ENCODE measurements at regions not wholly inside any gene's neighbourhood (a gene's known extent, or its start where the extent isn't known, plus 50 kb on each side); places are given as distances from the start of the nearest gene placed in this dataset.

- BruUV-seq (replicated peaks): no TSS peak
- no peaks in the 10 kb centered on the region for H3K27me3 ChIP-seq (ENCODE audit: control insufficient read depth in 2 of 2, insufficient read depth in 2 of 2, low read length in 2 of 2)
- no peaks in the 10 kb centered on the region for H3K36me3 ChIP-seq (ENCODE audit: control insufficient read depth in 2 of 2, extremely low read depth in 1 of 2, insufficient read depth in 2 of 2, low read length in 2 of 2)
- intact Hi-C loops (cut with micrococcal nuclease): loop anchor here (10.0 kb wide), 2 partner anchors 64 to 464 kb away; no protein-coding TSS in a partner anchor
- no peak for FAIRE-seq
- no peak for TF ChIP-seq GATA2 (IDR thresholded peaks at IDR 0.05; ENCODE audit: insufficient read depth, insufficient read length, low read depth, low read length)
- TF ChIP-seq JUN (IDR thresholded peaks at IDR 0.05; ENCODE audit: borderline replicate concordance, insufficient read depth, insufficient read length, low read depth): no peak
- TF ChIP-seq FOS (IDR thresholded peaks at IDR 0.05; ENCODE audit: borderline replicate concordance, insufficient read depth, low read length): no peak
- no peaks in the 10 kb centered on the region for H4K20me1 ChIP-seq (replicated peaks; ENCODE audit: control insufficient read depth, extremely low read depth, insufficient read depth, low read length)
- H3K27ac ChIP-seq (ENCODE audit: insufficient read depth, low read depth, low read length): no peak overlapping the region
- no peaks in the 10 kb centered on the region for H3K9me1 ChIP-seq (replicated peaks; ENCODE audit: control insufficient read depth, extremely low read depth, insufficient read depth, low read length)
- no peak overlapping the region for H3K9ac ChIP-seq (replicated peaks; ENCODE audit: extremely low read depth, insufficient read depth, low read length)
- no peak overlapping the region for H2AFZ ChIP-seq (ENCODE audit: low read depth, low read length)
- no peak overlapping the region for H3K4me2 ChIP-seq (ENCODE audit: insufficient read depth, low read length)
- H3K4me3 ChIP-seq (replicated peaks in 1 of 3; ENCODE audit: insufficient read depth in 1 of 3, low read depth in 1 of 3, low read length in 3 of 3): no peak overlapping the region
- H3K4me1 ChIP-seq (ENCODE audit: control insufficient read depth, extremely low read depth, insufficient read depth, low read length): no peaks in the 10 kb centered on the region
- ChIA-PET POLR2A (no interaction called here), CTCF (interaction anchor here (1.1 kb wide), 1 partner anchor 10 kb away, joined by 3 read pairs; no protein-coding TSS in a partner anchor)
- H3K9me3 ChIP-seq (replicated peaks; ENCODE audit: control insufficient read depth, insufficient read depth, low read length): no peaks in the 10 kb centered on the region
- H3K79me2 ChIP-seq (ENCODE audit: control insufficient read depth, insufficient read depth, low read length): no peaks in the 10 kb centered on the region
- DNase-seq (ENCODE audit: low read depth, low spot score): no peak
- dilution Hi-C loops (cut with MboI; ENCODE audit: extremely low pct_ligation_motif_present, low sequenced_read_pairs): no loop called here
Measured at GRCh38 chr7:96538632-96539031, 171.0 kb downstream of the SEM1 start.

- Histone ChIP-seq H3K36me3 (ENCODE audit: control insufficient read depth in 2 of 2, extremely low read depth in 1 of 2, insufficient read depth in 2 of 2, low read length in 2 of 2) (no peaks in the 10 kb centered on the region), H3K27me3 (ENCODE audit: control insufficient read depth in 2 of 2, insufficient read depth in 2 of 2, low read length in 2 of 2) (peaks cover 0 to 2% of the 10 kb centered on the region in 2 experiments), H3K9me3 (replicated peaks; ENCODE audit: control insufficient read depth, insufficient read depth, low read length) (no peaks in the 10 kb centered on the region), H3K79me2 (ENCODE audit: control insufficient read depth, insufficient read depth, low read length) (no peaks in the 10 kb centered on the region), H3K4me2 (ENCODE audit: insufficient read depth, low read length) (no peak overlapping the region), H3K9me1 (replicated peaks; ENCODE audit: control insufficient read depth, extremely low read depth, insufficient read depth, low read length) (no peaks in the 10 kb centered on the region), H4K20me1 (replicated peaks; ENCODE audit: control insufficient read depth, extremely low read depth, insufficient read depth, low read length) (no peaks in the 10 kb centered on the region), H2AFZ (ENCODE audit: low read depth, low read length) (no peak overlapping the region), H3K4me3 (replicated peaks in 1 of 3; ENCODE audit: insufficient read depth in 1 of 3, low read depth in 1 of 3, low read length in 3 of 3) (no peak overlapping the region), H3K27ac (ENCODE audit: insufficient read depth, low read depth, low read length) (no peak overlapping the region), H3K4me1 (ENCODE audit: control insufficient read depth, extremely low read depth, insufficient read depth, low read length) (no peaks in the 10 kb centered on the region), H3K9ac (replicated peaks; ENCODE audit: extremely low read depth, insufficient read depth, low read length) (no peak overlapping the region)
- CTCF ChIA-PET: no interaction called here
- no peak for TF ChIP-seq MYC (IDR thresholded peaks at IDR 0.05; ENCODE audit: low read depth, low read length)
- no peak for TF ChIP-seq CTCF (IDR thresholded peaks at IDR 0.05; ENCODE audit: extremely low read depth in 1 of 2, insufficient read depth in 1 of 2, low read depth in 1 of 2, low read length in 2 of 2)
- no peak for TF ChIP-seq POLR2AphosphoS5 (IDR thresholded peaks at IDR 0.05; ENCODE audit: insufficient read depth, low read depth, low read length)
- TF ChIP-seq EZH2 (IDR thresholded peaks at IDR 0.05; ENCODE audit: borderline replicate concordance, low read depth, low read length, severe bottlenecking): no peak
- no peak for TF ChIP-seq JUN (IDR thresholded peaks at IDR 0.05; ENCODE audit: borderline replicate concordance, insufficient read depth, insufficient read length, low read depth)
- BruUV-seq (replicated peaks): no TSS peak
- DNase-seq (ENCODE audit: low read depth, low spot score): no peak
- dilution Hi-C loops (cut with MboI; ENCODE audit: extremely low pct_ligation_motif_present, low sequenced_read_pairs) (no loop called here), intact Hi-C loops (cut with micrococcal nuclease) (loop anchor here (10.0 kb wide), 2 partner anchors 59 to 459 kb away; no protein-coding TSS in a partner anchor)
- no peak for FAIRE-seq
- POLR2A ChIA-PET: no interaction called here
Measured at GRCh38 chr7:96534221-96534620, 175.4 kb downstream of the SEM1 start.
